Hepatocyte (in vitro differentiated cells): ENCODE measurements at regions not wholly inside any gene's neighbourhood (a gene's known extent, or its start where the extent isn't known, plus 50 kb on each side); places are given as distances from the start of the nearest gene placed in this dataset.

ENCODE experiments used
- DNase-seq: peaks from one replicate; pipeline ENCODE4 v3.0.0-alpha.2; 2016; ENCODE audit warnings: low spot score
- H2AFZ ChIP-seq: fragments of 200-600 bp; sonication (generic); 2 replicates; pipeline ENCODE4 v1.6.0; 2016; ENCODE audit warnings: antibody characterized with exemption, mild to moderate bottlenecking
- H3K27ac ChIP-seq: fragments of 200-600 bp; sonication (generic); 2 replicates; pipeline ENCODE4 v1.5.1; 2016; ENCODE audit warnings: mild to moderate bottlenecking
- H3K27me3 ChIP-seq: fragments of 200-600 bp; sonication (generic); 2 replicates; pipeline ENCODE4 v1.6.1; 2016
- H3K36me3 ChIP-seq: fragments of 200-600 bp; sonication (generic); replicated peaks from 2 replicates; pipeline ENCODE4 v1.5.1; 2016; ENCODE audit warnings: low read depth; ENCODE audit not compliant: insufficient read depth
- H3K4me1 ChIP-seq: fragments of 200-600 bp; sonication (generic); 2 replicates; pipeline ENCODE4 v1.5.1; 2016; ENCODE audit warnings: mild to moderate bottlenecking, moderate library complexity; ENCODE audit not compliant: insufficient read depth
- H3K4me2 ChIP-seq: fragments of 200-600 bp; sonication (generic); 2 replicates; pipeline ENCODE4 v1.6.0; 2016
- H3K4me3 ChIP-seq: fragments of 200-600 bp; sonication (generic); 2 replicates; pipeline ENCODE4 v1.5.1; 2016; ENCODE audit warnings: mild to moderate bottlenecking
- H3K79me2 ChIP-seq: fragments of 200-600 bp; sonication (generic); 2 replicates; pipeline ENCODE4 v1.6.0; 2017; ENCODE audit warnings: mild to moderate bottlenecking
- H3K9me2 ChIP-seq: fragments of 200-600 bp; sonication (generic); replicated peaks from 2 replicates; pipeline ENCODE4 v1.6.0; 2017; ENCODE audit warnings: mild to moderate bottlenecking; ENCODE audit not compliant: insufficient read depth
- H3K9me3 ChIP-seq: fragments of 200-600 bp; sonication (generic); 2 replicates; pipeline ENCODE4 v1.5.1; 2016; ENCODE audit warnings: low read depth, mild to moderate bottlenecking
- H4K20me1 ChIP-seq: fragments of 200-600 bp; sonication (generic); 2 replicates; pipeline ENCODE4 v1.6.0; 2016; ENCODE audit warnings: mild to moderate bottlenecking; ENCODE audit not compliant: insufficient read depth, poor library complexity, severe bottlenecking
- CTCF ChIP-seq: fragments of 200-600 bp; sonication (generic); IDR thresholded peaks from 2 replicates; pipeline ENCODE4 v1.5.1; 2016; ENCODE audit warnings: antibody characterized with exemption, mild to moderate bottlenecking; ENCODE audit not compliant: poor library complexity
- EZH2 ChIP-seq: fragments of 200-600 bp; sonication (generic); IDR thresholded peaks from 2 replicates; pipeline ENCODE4 v1.6.1; 2016; ENCODE audit warnings: antibody characterized with exemption, mild to moderate bottlenecking, borderline replicate concordance
- EZH2phosphoT487 ChIP-seq: fragments of 200-600 bp; sonication (generic); IDR thresholded peaks from one replicate; pipeline ENCODE4 v1.6.1; 2018; ENCODE audit warnings: antibody characterized with exemption, mild to moderate bottlenecking, low read depth, moderate library complexity; ENCODE audit not compliant: unreplicated experiment, severe bottlenecking
- WGBS: methylation state at CpG from one replicate; pipeline ENCODE4 v1.1.6; 2016; ENCODE audit warnings: low lambda C conversion rate; ENCODE audit errors: missing lambda C conversion rate; 5-methylcytosine and 5-hydroxymethylcytosine counted together

GRCh38 chr1:60173729-60174505 lies 100.3 kb upstream of the C1orf87 start:
- Histone ChIP-seq H3K27me3 (no peaks in the 10 kb centered on the region), H3K27ac (no peak overlapping the region), H3K4me2 (no peak overlapping the region), H3K9me3 (no peaks in the 10 kb centered on the region), H3K4me1 (no peaks in the 10 kb centered on the region), H4K20me1 (no peaks in the 10 kb centered on the region), H3K4me3 (no peak overlapping the region), H3K79me2 (no peaks in the 10 kb centered on the region), H3K9me2 (no peaks in the 10 kb centered on the region), H2AFZ (no peak overlapping the region), H3K36me3 (no peaks in the 10 kb centered on the region)
- DNase-seq: no peak
- 94% methylated on average over 3 of the region's 3 CpGs for WGBS
- TF ChIP-seq EZH2phosphoT487: no peak
- TF ChIP-seq EZH2: no peak
- TF ChIP-seq CTCF: no peak

GRCh38 chr1:60173006-60173405 lies 99.4 kb upstream of the C1orf87 start:
- H4K20me1 ChIP-seq: no peaks in the 10 kb centered on the region
- H3K9me2 ChIP-seq: no peaks in the 10 kb centered on the region
- H3K27me3 ChIP-seq: no peaks in the 10 kb centered on the region
- DNase-seq: no peak
- no peak overlapping the region for H3K4me3 ChIP-seq
- no peak overlapping the region for H3K27ac ChIP-seq
- 93% methylated on average over 2 of the region's 2 CpGs for whole genome bisulfite sequencing
- H3K4me2 ChIP-seq: no peak overlapping the region
- no peak overlapping the region for H2AFZ ChIP-seq
- no peaks in the 10 kb centered on the region for H3K79me2 ChIP-seq
- H3K9me3 ChIP-seq: no peaks in the 10 kb centered on the region
- no peaks in the 10 kb centered on the region for H3K4me1 ChIP-seq
- H3K36me3 ChIP-seq: no peaks in the 10 kb centered on the region
- TF ChIP-seq CTCF: no peak
- TF ChIP-seq EZH2phosphoT487: no peak
- no peak for TF ChIP-seq EZH2

GRCh38 chr1:60171801-60172200 lies 98.2 kb upstream of the C1orf87 start:
- no peak overlapping the region for H2AFZ ChIP-seq
- no peak overlapping the region for H3K4me3 ChIP-seq
- no peaks in the 10 kb centered on the region for H3K9me2 ChIP-seq
- DNase-seq: no peak
- TF ChIP-seq EZH2 (no peak), CTCF (no peak), EZH2phosphoT487 (no peak)
- H3K4me2 ChIP-seq: no peak overlapping the region
- H3K9me3 ChIP-seq: no peaks in the 10 kb centered on the region
- H3K4me1 ChIP-seq: no peaks in the 10 kb centered on the region
- no peaks in the 10 kb centered on the region for H3K79me2 ChIP-seq
- no peak overlapping the region for H3K27ac ChIP-seq
- H4K20me1 ChIP-seq: no peaks in the 10 kb centered on the region
- H3K27me3 ChIP-seq: no peaks in the 10 kb centered on the region
- no peaks in the 10 kb centered on the region for H3K36me3 ChIP-seq
- WGBS: 72% methylated on average over 4 of the region's 4 CpGs

GRCh38 chr1:60170709-60171108 lies 97.1 kb upstream of the C1orf87 start:
- no peak overlapping the region for H3K4me3 ChIP-seq
- no peak overlapping the region for H2AFZ ChIP-seq

More at GRCh38 chr1:60170709-60171108, 97.1 kb upstream of the C1orf87 start:
- Histone ChIP-seq H3K27ac (no peak overlapping the region), H3K36me3 (no peaks in the 10 kb centered on the region), H3K4me2 (no peak overlapping the region), H3K9me3 (no peaks in the 10 kb centered on the region), H4K20me1 (no peaks in the 10 kb centered on the region), H3K79me2 (no peaks in the 10 kb centered on the region), H3K27me3 (no peaks in the 10 kb centered on the region), H3K4me1 (no peaks in the 10 kb centered on the region), H3K9me2 (no peaks in the 10 kb centered on the region)
- TF ChIP-seq EZH2 (no peak), CTCF (no peak), EZH2phosphoT487 (no peak)
- no peak for DNase-seq
